Breast epithelium (tissue), 4 donors: ENCODE measurements at regions not wholly inside any gene's neighbourhood (a gene's known extent, or its start where the extent isn't known, plus 50 kb on each side); places are given as distances from the start of the nearest gene placed in this dataset.
"Not testable (repeated sequence)": the region's sequence is repeated elsewhere in the genome, so short reads cannot be mapped to it uniquely, and the experiment has no call there.

ENCODE experiments used
- DNase-seq, 2 donors: peaks; one replicate each; pipeline ENCODE4 v3.0.0-alpha.2; 2019; ENCODE audit warnings: low spot score in 2 of 2
- H3K27ac ChIP-seq, 2 donors: fragments of 200-600 bp; sonication (generic) in 1 of 2; one replicate each; pipeline ENCODE4 v1.5.1; 2016 to 2019; ENCODE audit warnings: mild to moderate bottlenecking in 1 of 2
- H3K27me3 ChIP-seq, 2 donors: fragments of 200-600 bp; sonication (generic) in 1 of 2; one replicate each; pipeline versions ENCODE4 v1.5.1 to v1.6.0; 2017 to 2019; ENCODE audit warnings: control low read depth in 1 of 2, mild to moderate bottlenecking in 1 of 2
- H3K36me3 ChIP-seq: fragments of 200-600 bp; one replicate; pipeline ENCODE4 v1.5.1; 2019
- H3K4me1 ChIP-seq, 2 donors: fragments of 200-600 bp; sonication (generic); one replicate each; pipeline ENCODE4 v1.5.1; 2016 to 2019; ENCODE audit warnings: control low read depth in 1 of 2
- H3K4me3 ChIP-seq, 3 donors: fragments of 200-600 bp; sonication (generic); 1 replicate in 2 of 3; 2 replicates in 1 of 3; pipeline ENCODE4 v1.5.1; 2016 to 2019; ENCODE audit warnings: mild to moderate bottlenecking in 3 of 3, moderate library complexity in 2 of 3
- H3K9me3 ChIP-seq, 2 donors: fragments of 200-600 bp; sonication (generic) in 1 of 2; one replicate each; pipeline ENCODE4 v1.5.1; 2016 to 2019; ENCODE audit warnings: control low read depth in 1 of 2
- CTCF ChIP-seq, 3 donors: fragments of 450-650 bp; IDR thresholded peaks; one replicate each; pipeline ENCODE4 v1.5.1; 2016 to 2017; ENCODE audit warnings: antibody characterized with exemption in 3 of 3, mild to moderate bottlenecking in 3 of 3, moderate library complexity in 3 of 3
- POLR2A ChIP-seq: fragments of 450-650 bp; IDR thresholded peaks from one replicate; pipeline ENCODE4 v1.6.1; 2016; ENCODE audit warnings: antibody characterized with exemption, mild to moderate bottlenecking, moderate library complexity
- POLR2AphosphoS5 ChIP-seq, 3 donors: sonication (generic); formaldehyde crosslinking; IDR thresholded peaks; one replicate each; pipeline ENCODE4 v1.6.1; 2017; ENCODE audit warnings: antibody characterized with exemption in 3 of 3
- intact Hi-C: fragments of 100-400 bp; cut with DNase I; formaldehyde crosslinking; loops from one replicate; pipeline ENCODE4 v1.15.1; 2023; ENCODE audit warnings: low total_unique reads

DNA sequence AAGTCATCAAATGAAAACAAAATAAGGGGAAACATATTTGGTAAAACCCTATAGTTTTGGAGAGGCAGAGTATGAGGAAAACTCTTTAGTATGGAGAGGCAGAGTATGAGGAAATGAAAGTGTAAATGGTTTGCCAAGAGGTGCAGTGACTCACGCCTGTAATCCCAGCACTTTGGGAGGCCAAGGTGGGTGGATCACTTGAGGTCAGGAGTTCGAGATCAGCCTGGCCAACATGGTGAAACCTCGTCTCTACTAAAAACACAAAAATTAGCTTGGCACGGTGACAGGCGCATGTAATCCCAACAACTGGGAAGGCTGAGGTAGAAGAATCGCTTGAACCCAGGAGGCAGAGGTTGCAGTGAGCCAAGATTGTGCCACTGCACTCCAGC, 228.2 kb upstream of the RREB1 start:
- not testable (repeated sequence) for H3K27me3 ChIP-seq, H3K36me3 ChIP-seq, H3K9me3 ChIP-seq, H3K4me3 ChIP-seq, H3K4me1 ChIP-seq, DNase-seq
- peak in 1 of 3 donors; percentile 24 for TF ChIP-seq POLR2AphosphoS5 (IDR thresholded peaks at IDR 0.05)
- H3K27ac ChIP-seq: peak overlapping the region; percentile 9 to 26
- intact Hi-C loops: loop anchor here (5.0 kb wide), 1 partner anchor 683 kb away; no protein-coding TSS in a partner anchor

DNA sequence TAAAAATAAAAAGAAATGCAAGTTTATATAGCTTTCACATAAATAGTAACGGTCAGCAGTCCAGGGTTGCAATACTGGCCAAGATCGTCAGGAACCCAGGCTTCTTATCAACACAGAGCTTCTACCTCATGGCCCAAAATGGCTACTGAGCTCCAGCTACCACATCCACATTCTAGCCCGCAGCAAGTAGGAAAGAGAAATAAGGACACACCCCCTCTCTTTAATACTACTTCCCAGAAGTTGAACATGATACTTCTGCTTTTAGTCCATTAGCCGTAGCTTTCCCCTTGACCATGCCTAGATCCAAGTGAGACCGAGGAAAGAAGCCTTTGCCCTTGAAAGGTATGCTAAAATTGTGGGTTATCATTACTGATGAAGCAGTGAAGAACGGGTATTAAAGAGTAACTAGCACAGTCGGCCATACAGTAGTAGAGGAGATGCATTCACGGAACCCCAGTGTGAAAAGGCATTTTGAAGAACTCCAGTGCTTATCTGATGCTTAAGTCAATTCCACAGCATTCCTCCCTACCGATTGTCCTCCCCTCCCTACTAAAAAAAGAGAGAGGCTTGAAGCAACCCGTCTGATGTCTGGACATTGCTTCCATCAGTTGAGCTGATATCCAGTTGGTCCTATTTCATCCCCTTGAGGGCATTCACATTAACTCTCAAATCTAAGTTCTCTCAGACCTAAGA, 226.9 kb upstream of the RREB1 start:
- Histone ChIP-seq H3K27me3 (no peaks in the 10 kb centered on the region), H3K4me3 (no peak overlapping the region), H3K4me1 (no peaks in the 10 kb centered on the region), H3K9me3 (no peaks in the 10 kb centered on the region), H3K36me3 (no peaks in the 10 kb centered on the region), H3K27ac (peak overlapping the region; percentile 12 to 16)
- TF ChIP-seq POLR2A: no peak
- no peak for TF ChIP-seq POLR2AphosphoS5 (IDR thresholded peaks at IDR 0.05)
- TF ChIP-seq CTCF (IDR thresholded peaks at IDR 0.05): no peak
- no peak for DNase-seq
- intact Hi-C loops: no loop called here

GRCh38 chr6:6881438-6882225, 226.1 kb upstream of the RREB1 start:
- peak overlapping the region; percentile 12 to 16 for H3K27ac ChIP-seq
- no peaks in the 10 kb centered on the region for H3K27me3 ChIP-seq
- no peaks in the 10 kb centered on the region for H3K4me1 ChIP-seq
- no peak for TF ChIP-seq CTCF (IDR thresholded peaks at IDR 0.05)
- no peak for TF ChIP-seq POLR2AphosphoS5 (IDR thresholded peaks at IDR 0.05)
- no peak for TF ChIP-seq POLR2A
- no peak overlapping the region for H3K4me3 ChIP-seq
- H3K9me3 ChIP-seq: no peaks in the 10 kb centered on the region
- intact Hi-C loops: no loop called here
- no peaks in the 10 kb centered on the region for H3K36me3 ChIP-seq
- peak; percentile 48 to 64 for DNase-seq

DNA sequence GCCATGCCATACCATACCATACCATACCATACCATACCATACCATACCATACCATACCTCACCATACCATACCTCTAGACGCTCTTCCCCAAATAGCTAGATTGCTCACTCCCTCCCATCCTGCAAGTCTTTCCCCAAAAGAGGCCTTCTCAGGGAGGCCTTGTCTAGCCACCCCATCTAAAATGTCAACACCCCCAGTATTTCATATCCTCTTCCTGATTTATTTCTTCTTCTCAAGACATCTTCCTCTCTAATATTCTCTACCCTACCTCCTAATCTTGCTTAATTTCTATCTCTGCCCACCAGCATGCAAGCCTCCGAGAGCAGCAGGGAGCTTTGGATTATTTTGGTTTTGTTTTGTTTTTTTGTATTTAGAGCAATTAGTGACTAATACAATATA, 225.2 kb upstream of the RREB1 start:
- no peak for DNase-seq
- TF ChIP-seq POLR2AphosphoS5 (IDR thresholded peaks at IDR 0.05) (no peak), POLR2A (no peak), CTCF (IDR thresholded peaks at IDR 0.05) (no peak)
- H3K4me1 ChIP-seq: no peaks in the 10 kb centered on the region
- H3K4me3 ChIP-seq: no peak overlapping the region
- H3K27me3 ChIP-seq: no peaks in the 10 kb centered on the region
- intact Hi-C loops: no loop called here
- H3K27ac ChIP-seq: no peak overlapping the region
- no peaks in the 10 kb centered on the region for H3K9me3 ChIP-seq
- H3K36me3 ChIP-seq: no peaks in the 10 kb centered on the region

GRCh38 chr6:6883011-6883410, 224.8 kb upstream of the RREB1 start:
- Histone ChIP-seq H3K4me1 (no peaks in the 10 kb centered on the region), H3K27me3 (no peaks in the 10 kb centered on the region), H3K36me3 (no peaks in the 10 kb centered on the region), H3K9me3 (no peaks in the 10 kb centered on the region), H3K27ac (no peak overlapping the region), H3K4me3 (no peak overlapping the region)
- intact Hi-C loops: no loop called here
- no peak for DNase-seq
- TF ChIP-seq CTCF (IDR thresholded peaks at IDR 0.05) (no peak), POLR2A (no peak), POLR2AphosphoS5 (IDR thresholded peaks at IDR 0.05) (no peak)
